HCT116 (cell line): ENCODE measurements at regions not wholly inside any gene's neighbourhood (a gene's known extent, or its start where the extent isn't known, plus 50 kb on each side); places are given as distances from the start of the nearest gene placed in this dataset.

Experiments used
- EZH2 ChIP-seq: fragments of 200-600 bp; sonication (generic); IDR thresholded peaks from 2 replicates; pipeline ENCODE4 v1.6.1; 2017; ENCODE audit warnings: antibody characterized with exemption, mixed run types
- POLR2A ChIP-seq: IDR thresholded peaks from 2 replicates; pipeline ENCODE4 v1.7.0; 2011; ENCODE audit warnings: borderline replicate concordance; ENCODE audit not compliant: insufficient read depth, insufficient read length; ENCODE audit errors: extremely low read depth
- SP1 ChIP-seq: IDR thresholded peaks from 2 replicates; pipeline ENCODE4 v1.6.1; 2012; ENCODE audit warnings: low read depth
- TCF7L2 ChIP-seq: IDR thresholded peaks from 2 replicates; pipeline ENCODE4 v1.7.0; 2011; ENCODE audit warnings: borderline replicate concordance, inconsistent platforms; ENCODE audit not compliant: insufficient read depth, insufficient read length; ENCODE audit errors: extremely low read depth
- YY1 ChIP-seq: IDR thresholded peaks from 2 replicates; pipeline ENCODE4 v1.6.1; 2011; ENCODE audit warnings: low read length, low read depth, moderate library complexity, mild to moderate bottlenecking; ENCODE audit not compliant: insufficient replicate concordance; ENCODE audit errors: extremely low read depth
- ZNF274 ChIP-seq: fragments of 200-500 bp; sonication (Bioruptor generic); IDR thresholded peaks from 2 replicates; pipeline ENCODE4 v1.6.1; 2014; ENCODE audit warnings: mild to moderate bottlenecking, low read depth, low read length, inconsistent platforms
- TF ChIP-seq, protein P1 (sequence below), 3 experiments: fragments of 200-600 bp in 1 of 3; sonication (generic) in 1 of 3; IDR thresholded peaks in 2 of 3; conservative IDR thresholded peaks in 1 of 3; 2 replicates each; pipeline ENCODE4 v1.5.1; 2012 to 2017; ENCODE audit warnings: low read depth in 2 of 3, low read length in 2 of 3, antibody characterized with exemption in 1 of 3, borderline replicate concordance in 1 of 3, control low read depth in 1 of 3, mild to moderate bottlenecking in 1 of 3, mixed read lengths in 1 of 3, mixed run types in 1 of 3, moderate library complexity in 1 of 3; ENCODE audit not compliant: insufficient read depth in 1 of 3
- TF ChIP-seq, protein P2 (sequence below): IDR thresholded peaks from 2 replicates; pipeline ENCODE4 v1.6.1; 2012; ENCODE audit warnings: low read depth
- TF ChIP-seq, protein P3 (sequence below): IDR thresholded peaks from 2 replicates; pipeline ENCODE4 v1.6.1; 2011; ENCODE audit warnings: mild to moderate bottlenecking, low read length, moderate library complexity; ENCODE audit not compliant: insufficient replicate concordance; ENCODE audit errors: extremely low read depth

DNA sequence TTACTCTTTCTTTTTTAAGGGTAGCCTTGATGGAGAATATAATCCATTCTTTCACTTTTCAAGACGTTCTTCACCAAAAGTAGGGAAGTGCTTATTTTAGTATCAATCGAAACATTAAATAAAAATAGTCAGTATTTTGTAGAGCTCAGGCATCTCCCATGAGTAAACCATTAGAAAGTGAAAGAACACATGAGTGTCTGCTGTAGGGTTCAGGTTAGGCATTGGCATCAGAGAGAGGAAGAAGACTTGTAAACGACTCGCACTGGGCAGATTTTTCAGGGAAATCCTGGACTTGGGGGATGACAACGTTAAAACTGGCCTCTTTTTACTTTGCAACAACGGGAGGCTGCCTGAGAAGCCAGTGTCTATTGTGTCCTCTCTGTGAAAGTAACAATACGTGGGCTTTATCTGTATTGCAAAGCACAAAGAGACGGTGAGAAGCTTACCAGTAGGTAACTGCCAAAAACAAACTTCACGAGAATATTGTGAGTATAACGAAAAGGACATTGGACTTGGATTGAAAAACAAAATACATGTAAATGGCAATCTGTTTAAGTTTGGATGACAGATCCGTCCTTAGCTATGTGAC lies 451.7 kb downstream of the PYDC2 start:
- TF ChIP-seq ZNF274 (no peak), POLR2A (no peak), EZH2 (no peak), TCF7L2 (no peak), SP1 (no peak), YY1 (no peak)
- TF ChIP-seq, protein P1, sequence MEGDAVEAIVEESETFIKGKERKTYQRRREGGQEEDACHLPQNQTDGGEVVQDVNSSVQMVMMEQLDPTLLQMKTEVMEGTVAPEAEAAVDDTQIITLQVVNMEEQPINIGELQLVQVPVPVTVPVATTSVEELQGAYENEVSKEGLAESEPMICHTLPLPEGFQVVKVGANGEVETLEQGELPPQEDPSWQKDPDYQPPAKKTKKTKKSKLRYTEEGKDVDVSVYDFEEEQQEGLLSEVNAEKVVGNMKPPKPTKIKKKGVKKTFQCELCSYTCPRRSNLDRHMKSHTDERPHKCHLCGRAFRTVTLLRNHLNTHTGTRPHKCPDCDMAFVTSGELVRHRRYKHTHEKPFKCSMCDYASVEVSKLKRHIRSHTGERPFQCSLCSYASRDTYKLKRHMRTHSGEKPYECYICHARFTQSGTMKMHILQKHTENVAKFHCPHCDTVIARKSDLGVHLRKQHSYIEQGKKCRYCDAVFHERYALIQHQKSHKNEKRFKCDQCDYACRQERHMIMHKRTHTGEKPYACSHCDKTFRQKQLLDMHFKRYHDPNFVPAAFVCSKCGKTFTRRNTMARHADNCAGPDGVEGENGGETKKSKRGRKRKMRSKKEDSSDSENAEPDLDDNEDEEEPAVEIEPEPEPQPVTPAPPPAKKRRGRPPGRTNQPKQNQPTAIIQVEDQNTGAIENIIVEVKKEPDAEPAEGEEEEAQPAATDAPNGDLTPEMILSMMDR (IDR thresholded peaks at IDR 0.05 in 2 of 3, conservative IDR thresholded peaks at IDR 0.05 in 1 of 3; ENCODE audit: borderline replicate concordance in 1 of 3, insufficient read depth in 1 of 3, low read depth in 2 of 3, low read length in 2 of 3), result no peak
- TF ChIP-seq, protein P2, sequence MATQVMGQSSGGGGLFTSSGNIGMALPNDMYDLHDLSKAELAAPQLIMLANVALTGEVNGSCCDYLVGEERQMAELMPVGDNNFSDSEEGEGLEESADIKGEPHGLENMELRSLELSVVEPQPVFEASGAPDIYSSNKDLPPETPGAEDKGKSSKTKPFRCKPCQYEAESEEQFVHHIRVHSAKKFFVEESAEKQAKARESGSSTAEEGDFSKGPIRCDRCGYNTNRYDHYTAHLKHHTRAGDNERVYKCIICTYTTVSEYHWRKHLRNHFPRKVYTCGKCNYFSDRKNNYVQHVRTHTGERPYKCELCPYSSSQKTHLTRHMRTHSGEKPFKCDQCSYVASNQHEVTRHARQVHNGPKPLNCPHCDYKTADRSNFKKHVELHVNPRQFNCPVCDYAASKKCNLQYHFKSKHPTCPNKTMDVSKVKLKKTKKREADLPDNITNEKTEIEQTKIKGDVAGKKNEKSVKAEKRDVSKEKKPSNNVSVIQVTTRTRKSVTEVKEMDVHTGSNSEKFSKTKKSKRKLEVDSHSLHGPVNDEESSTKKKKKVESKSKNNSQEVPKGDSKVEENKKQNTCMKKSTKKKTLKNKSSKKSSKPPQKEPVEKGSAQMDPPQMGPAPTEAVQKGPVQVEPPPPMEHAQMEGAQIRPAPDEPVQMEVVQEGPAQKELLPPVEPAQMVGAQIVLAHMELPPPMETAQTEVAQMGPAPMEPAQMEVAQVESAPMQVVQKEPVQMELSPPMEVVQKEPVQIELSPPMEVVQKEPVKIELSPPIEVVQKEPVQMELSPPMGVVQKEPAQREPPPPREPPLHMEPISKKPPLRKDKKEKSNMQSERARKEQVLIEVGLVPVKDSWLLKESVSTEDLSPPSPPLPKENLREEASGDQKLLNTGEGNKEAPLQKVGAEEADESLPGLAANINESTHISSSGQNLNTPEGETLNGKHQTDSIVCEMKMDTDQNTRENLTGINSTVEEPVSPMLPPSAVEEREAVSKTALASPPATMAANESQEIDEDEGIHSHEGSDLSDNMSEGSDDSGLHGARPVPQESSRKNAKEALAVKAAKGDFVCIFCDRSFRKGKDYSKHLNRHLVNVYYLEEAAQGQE, result no peak
- TF ChIP-seq, protein P3, sequence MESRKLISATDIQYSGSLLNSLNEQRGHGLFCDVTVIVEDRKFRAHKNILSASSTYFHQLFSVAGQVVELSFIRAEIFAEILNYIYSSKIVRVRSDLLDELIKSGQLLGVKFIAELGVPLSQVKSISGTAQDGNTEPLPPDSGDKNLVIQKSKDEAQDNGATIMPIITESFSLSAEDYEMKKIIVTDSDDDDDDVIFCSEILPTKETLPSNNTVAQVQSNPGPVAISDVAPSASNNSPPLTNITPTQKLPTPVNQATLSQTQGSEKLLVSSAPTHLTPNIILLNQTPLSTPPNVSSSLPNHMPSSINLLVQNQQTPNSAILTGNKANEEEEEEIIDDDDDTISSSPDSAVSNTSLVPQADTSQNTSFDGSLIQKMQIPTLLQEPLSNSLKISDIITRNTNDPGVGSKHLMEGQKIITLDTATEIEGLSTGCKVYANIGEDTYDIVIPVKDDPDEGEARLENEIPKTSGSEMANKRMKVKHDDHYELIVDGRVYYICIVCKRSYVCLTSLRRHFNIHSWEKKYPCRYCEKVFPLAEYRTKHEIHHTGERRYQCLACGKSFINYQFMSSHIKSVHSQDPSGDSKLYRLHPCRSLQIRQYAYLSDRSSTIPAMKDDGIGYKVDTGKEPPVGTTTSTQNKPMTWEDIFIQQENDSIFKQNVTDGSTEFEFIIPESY, result no peak
